ENCODE measurements at regions not wholly inside any gene's neighbourhood (a gene's known extent, or its start where the extent isn't known, plus 50 kb on each side); places are given as distances from the start of the nearest gene placed in this dataset.

GRCh38 chr11:15483205-15483604 is 368.5 kb downstream of the INSC start:
- TF ChIP-seq GATA1 (IDR thresholded peaks at IDR 0.05; ENCODE audit: low read depth, low read length) (no peak), POLR2A (IDR thresholded peaks at IDR 0.05; ENCODE audit: low read length) (no peak)
- DNase-seq = no peak

GRCh38 chr11:15484398-15484797 is 369.7 kb downstream of the INSC start:
- no peak for TF ChIP-seq POLR2A (IDR thresholded peaks at IDR 0.05; ENCODE audit: low read length)
- TF ChIP-seq GATA1 (IDR thresholded peaks at IDR 0.05; ENCODE audit: low read depth, low read length) = no peak
- DNase-seq = no peak

- no peak for DNase-seq
These were observed 370.7 kb downstream of the INSC start for GRCh38 chr11:15485432-15485831.

GRCh38 chr11:15489281-15489680 is 374.6 kb downstream of the INSC start:
- TF ChIP-seq POLR2A (IDR thresholded peaks at IDR 0.05; ENCODE audit: low read length) (no peak), GATA1 (IDR thresholded peaks at IDR 0.05; ENCODE audit: low read depth, low read length) (no peak)

More at GRCh38 chr11:15485432-15485831, 370.7 kb downstream of the INSC start:
- TF ChIP-seq POLR2A (IDR thresholded peaks at IDR 0.05; ENCODE audit: low read length) (no peak), GATA1 (IDR thresholded peaks at IDR 0.05; ENCODE audit: low read depth, low read length) (no peak)

GRCh38 chr11:15490535-15490934 is 375.8 kb downstream of the INSC start:
- no peak for DNase-seq
- TF ChIP-seq GATA1 (IDR thresholded peaks at IDR 0.05; ENCODE audit: low read depth, low read length) (no peak), POLR2A (IDR thresholded peaks at IDR 0.05; ENCODE audit: low read length) (no peak)

More at GRCh38 chr11:15489281-15489680, 374.6 kb downstream of the INSC start:
- no peak for DNase-seq

GRCh38 chr11:15493066-15493465 is 378.3 kb downstream of the INSC start:
- DNase-seq = no peak
- TF ChIP-seq POLR2A (IDR thresholded peaks at IDR 0.05; ENCODE audit: low read length) = no peak
- no peak for TF ChIP-seq GATA1 (IDR thresholded peaks at IDR 0.05; ENCODE audit: low read depth, low read length)

- TF ChIP-seq POLR2A (IDR thresholded peaks at IDR 0.05; ENCODE audit: low read length) (no peak), GATA1 (IDR thresholded peaks at IDR 0.05; ENCODE audit: low read depth, low read length) (no peak)
- DNase-seq = no peak
These were observed 379.3 kb downstream of the INSC start for GRCh38 chr11:15493921-15494620.

- no peak for DNase-seq
- TF ChIP-seq POLR2A (IDR thresholded peaks at IDR 0.05; ENCODE audit: low read length) (no peak), GATA1 (IDR thresholded peaks at IDR 0.05; ENCODE audit: low read depth, low read length) (no peak)
These were observed 380.0 kb downstream of the INSC start for GRCh38 chr11:15494740-15495139.

- DNase-seq = no peak
- TF ChIP-seq GATA1 (IDR thresholded peaks at IDR 0.05; ENCODE audit: low read depth, low read length) = no peak
These were observed 380.7 kb downstream of the INSC start for GRCh38 chr11:15495462-15495861.

- DNase-seq = no peak
- TF ChIP-seq POLR2A (IDR thresholded peaks at IDR 0.05; ENCODE audit: low read length) (no peak), GATA1 (IDR thresholded peaks at IDR 0.05; ENCODE audit: low read depth, low read length) (no peak)
These were observed 382.6 kb downstream of the INSC start for GRCh38 chr11:15497366-15497765.

- TF ChIP-seq GATA1 (IDR thresholded peaks at IDR 0.05; ENCODE audit: low read depth, low read length) (no peak), POLR2A (IDR thresholded peaks at IDR 0.05; ENCODE audit: low read length) (no peak)
These were observed 385.0 kb downstream of the INSC start for GRCh38 chr11:15499674-15500073.

GRCh38 chr11:15500643-15501042 is 385.9 kb downstream of the INSC start:
- no peak for TF ChIP-seq POLR2A (IDR thresholded peaks at IDR 0.05; ENCODE audit: low read length)
- TF ChIP-seq GATA1 (IDR thresholded peaks at IDR 0.05; ENCODE audit: low read depth, low read length) = no peak
- no peak for DNase-seq

More at GRCh38 chr11:15499674-15500073, 385.0 kb downstream of the INSC start:
- DNase-seq = no peak

- TF ChIP-seq GATA1 (IDR thresholded peaks at IDR 0.05; ENCODE audit: low read depth, low read length) (no peak), POLR2A (IDR thresholded peaks at IDR 0.05; ENCODE audit: low read length) (no peak)
- no peak for DNase-seq
These were observed 386.8 kb downstream of the INSC start for GRCh38 chr11:15501566-15501965.

- TF ChIP-seq GATA1 (IDR thresholded peaks at IDR 0.05; ENCODE audit: low read depth, low read length) (no peak), POLR2A (IDR thresholded peaks at IDR 0.05; ENCODE audit: low read length) (no peak)
- no peak for DNase-seq
These were observed 390.4 kb downstream of the INSC start for GRCh38 chr11:15505155-15505554.

- TF ChIP-seq POLR2A (IDR thresholded peaks at IDR 0.05; ENCODE audit: low read length) (no peak), GATA1 (IDR thresholded peaks at IDR 0.05; ENCODE audit: low read depth, low read length) (no peak)
- DNase-seq = no peak
These were observed 392.9 kb downstream of the INSC start for GRCh38 chr11:15507592-15507991.

Data from erythroblast (primary cell).